ENCODE measurements at regions not wholly inside any gene's neighbourhood (a gene's known extent, or its start where the extent isn't known, plus 50 kb on each side); places are given as distances from the start of the nearest gene placed in this dataset.

DNA sequence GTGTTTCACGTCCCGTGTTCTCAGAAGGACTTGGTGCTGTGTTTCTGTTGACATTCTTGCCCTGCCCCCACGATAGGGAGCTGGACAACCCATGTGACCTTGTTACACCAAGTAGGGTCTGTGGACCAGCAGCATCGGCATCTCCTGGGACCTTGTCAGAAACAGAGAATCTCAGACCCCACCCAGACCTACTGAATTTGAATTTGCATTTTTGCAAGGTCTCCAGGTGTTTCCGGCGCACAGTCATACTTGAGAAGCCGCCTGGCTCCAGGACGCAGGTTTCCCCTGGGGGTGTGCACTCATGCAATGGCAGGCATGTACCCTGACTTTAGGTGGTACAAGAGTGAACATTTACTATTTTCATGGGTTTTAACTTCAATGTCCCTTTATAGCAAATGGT, 117.9 kb downstream of the TLE3 start:
- DNase-seq (ENCODE audit: low read depth, low spot score) (no peak), ATAC-seq (no peak)
- H3K9me3 ChIP-seq (ENCODE audit: control insufficient read depth, insufficient read depth, low read depth, low read length): no peaks in the 10 kb centered on the region
- H3K4me3 ChIP-seq (ENCODE audit: low read depth in 2 of 2, low read length in 2 of 2): no peak overlapping the region
- H3K36me3 ChIP-seq (ENCODE audit: control insufficient read depth, insufficient read depth, low read length): no peaks in the 10 kb centered on the region
- H3K27me3 ChIP-seq (ENCODE audit: control insufficient read depth, insufficient read depth, low read length): no peaks in the 10 kb centered on the region
- intact Hi-C loops (cut with micrococcal nuclease; ENCODE audit: unreplicated experiment) (loop anchor here (10.0 kb wide), 1 partner anchor 55 kb away; no protein-coding TSS in a partner anchor), in situ Hi-C loops (cut with HindIII; ENCODE audit: low pct_unique_long_range_greater_than_20kb, low sequenced_read_pairs) (no loop called here)
- no TSS peak for BruUV-seq (replicated peaks)
- TF ChIP-seq, protein P1, sequence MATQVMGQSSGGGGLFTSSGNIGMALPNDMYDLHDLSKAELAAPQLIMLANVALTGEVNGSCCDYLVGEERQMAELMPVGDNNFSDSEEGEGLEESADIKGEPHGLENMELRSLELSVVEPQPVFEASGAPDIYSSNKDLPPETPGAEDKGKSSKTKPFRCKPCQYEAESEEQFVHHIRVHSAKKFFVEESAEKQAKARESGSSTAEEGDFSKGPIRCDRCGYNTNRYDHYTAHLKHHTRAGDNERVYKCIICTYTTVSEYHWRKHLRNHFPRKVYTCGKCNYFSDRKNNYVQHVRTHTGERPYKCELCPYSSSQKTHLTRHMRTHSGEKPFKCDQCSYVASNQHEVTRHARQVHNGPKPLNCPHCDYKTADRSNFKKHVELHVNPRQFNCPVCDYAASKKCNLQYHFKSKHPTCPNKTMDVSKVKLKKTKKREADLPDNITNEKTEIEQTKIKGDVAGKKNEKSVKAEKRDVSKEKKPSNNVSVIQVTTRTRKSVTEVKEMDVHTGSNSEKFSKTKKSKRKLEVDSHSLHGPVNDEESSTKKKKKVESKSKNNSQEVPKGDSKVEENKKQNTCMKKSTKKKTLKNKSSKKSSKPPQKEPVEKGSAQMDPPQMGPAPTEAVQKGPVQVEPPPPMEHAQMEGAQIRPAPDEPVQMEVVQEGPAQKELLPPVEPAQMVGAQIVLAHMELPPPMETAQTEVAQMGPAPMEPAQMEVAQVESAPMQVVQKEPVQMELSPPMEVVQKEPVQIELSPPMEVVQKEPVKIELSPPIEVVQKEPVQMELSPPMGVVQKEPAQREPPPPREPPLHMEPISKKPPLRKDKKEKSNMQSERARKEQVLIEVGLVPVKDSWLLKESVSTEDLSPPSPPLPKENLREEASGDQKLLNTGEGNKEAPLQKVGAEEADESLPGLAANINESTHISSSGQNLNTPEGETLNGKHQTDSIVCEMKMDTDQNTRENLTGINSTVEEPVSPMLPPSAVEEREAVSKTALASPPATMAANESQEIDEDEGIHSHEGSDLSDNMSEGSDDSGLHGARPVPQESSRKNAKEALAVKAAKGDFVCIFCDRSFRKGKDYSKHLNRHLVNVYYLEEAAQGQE (IDR thresholded peaks at IDR 0.05; ENCODE audit: insufficient read depth in 1 of 2, low read depth in 2 of 2, low read length in 1 of 2): no peak
- TF ChIP-seq TCF7L2 (IDR thresholded peaks at IDR 0.05; ENCODE audit: low read depth, low read length) (no peak), POLR2AphosphoS5 (IDR thresholded peaks at IDR 0.05; ENCODE audit: low read depth, low read length) (no peak), SIN3A (IDR thresholded peaks at IDR 0.05; ENCODE audit: borderline replicate concordance, insufficient read depth, low read depth, low read length) (no peak)
- ChIA-PET POLR2A (no interaction called here), CTCF (no interaction called here)
- H3K4me1 ChIP-seq (ENCODE audit: control insufficient read depth, insufficient read depth, low read length): peaks cover 33% of the 10 kb centered on the region
- no peak overlapping the region; the same call in 1 of the 2 replicates for H3K27ac ChIP-seq (ENCODE audit: low read length)

DNA sequence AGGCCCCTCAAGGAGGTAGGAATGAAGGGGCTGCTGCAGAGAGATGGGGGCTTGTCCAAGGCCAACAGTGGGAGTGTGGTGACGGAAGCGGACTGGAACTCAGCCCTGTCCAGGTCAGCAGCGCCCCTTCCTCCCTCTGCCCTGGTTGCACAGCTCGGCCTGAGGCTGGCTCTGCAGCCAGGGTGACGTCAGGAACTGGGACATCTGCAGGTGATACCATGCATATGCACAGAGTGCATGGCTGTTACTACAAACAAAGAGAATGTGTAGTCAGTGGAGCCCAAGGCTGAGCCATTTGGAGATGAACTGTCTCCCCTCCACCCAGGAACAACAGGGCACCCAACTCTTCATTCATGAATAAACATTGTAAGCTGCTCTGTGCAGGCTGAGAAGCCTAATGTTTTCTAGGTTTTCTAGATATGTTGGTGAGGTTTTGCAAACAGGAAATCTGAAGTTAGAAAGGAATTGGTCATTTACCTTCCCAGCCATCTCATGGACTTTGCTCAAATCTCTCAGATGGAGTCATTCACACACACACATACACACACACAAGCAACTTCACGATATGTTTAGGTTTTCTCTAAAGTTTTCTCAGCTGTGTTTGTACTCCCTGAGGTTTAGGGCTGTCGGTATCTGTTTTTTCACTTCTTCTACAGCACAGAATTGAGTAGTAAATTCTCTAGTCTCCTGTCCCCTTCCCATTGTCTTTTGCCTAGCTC, 117.2 kb downstream of the TLE3 start:
- Histone ChIP-seq H3K4me1 (ENCODE audit: control insufficient read depth, insufficient read depth, low read length) (peaks cover 33% of the 10 kb centered on the region), H3K36me3 (ENCODE audit: control insufficient read depth, insufficient read depth, low read length) (no peaks in the 10 kb centered on the region), H3K9me3 (ENCODE audit: control insufficient read depth, insufficient read depth, low read depth, low read length) (no peaks in the 10 kb centered on the region), H3K27me3 (ENCODE audit: control insufficient read depth, insufficient read depth, low read length) (no peaks in the 10 kb centered on the region), H3K4me3 (ENCODE audit: low read depth in 2 of 2, low read length in 2 of 2) (no peak overlapping the region), H3K27ac (ENCODE audit: low read length) (no peak overlapping the region)
- TF ChIP-seq POLR2AphosphoS5 (IDR thresholded peaks at IDR 0.05; ENCODE audit: low read depth, low read length) (no peak), SIN3A (IDR thresholded peaks at IDR 0.05; ENCODE audit: borderline replicate concordance, insufficient read depth, low read depth, low read length) (no peak), TCF7L2 (IDR thresholded peaks at IDR 0.05; ENCODE audit: low read depth, low read length) (no peak)
- TF ChIP-seq, protein P2, sequence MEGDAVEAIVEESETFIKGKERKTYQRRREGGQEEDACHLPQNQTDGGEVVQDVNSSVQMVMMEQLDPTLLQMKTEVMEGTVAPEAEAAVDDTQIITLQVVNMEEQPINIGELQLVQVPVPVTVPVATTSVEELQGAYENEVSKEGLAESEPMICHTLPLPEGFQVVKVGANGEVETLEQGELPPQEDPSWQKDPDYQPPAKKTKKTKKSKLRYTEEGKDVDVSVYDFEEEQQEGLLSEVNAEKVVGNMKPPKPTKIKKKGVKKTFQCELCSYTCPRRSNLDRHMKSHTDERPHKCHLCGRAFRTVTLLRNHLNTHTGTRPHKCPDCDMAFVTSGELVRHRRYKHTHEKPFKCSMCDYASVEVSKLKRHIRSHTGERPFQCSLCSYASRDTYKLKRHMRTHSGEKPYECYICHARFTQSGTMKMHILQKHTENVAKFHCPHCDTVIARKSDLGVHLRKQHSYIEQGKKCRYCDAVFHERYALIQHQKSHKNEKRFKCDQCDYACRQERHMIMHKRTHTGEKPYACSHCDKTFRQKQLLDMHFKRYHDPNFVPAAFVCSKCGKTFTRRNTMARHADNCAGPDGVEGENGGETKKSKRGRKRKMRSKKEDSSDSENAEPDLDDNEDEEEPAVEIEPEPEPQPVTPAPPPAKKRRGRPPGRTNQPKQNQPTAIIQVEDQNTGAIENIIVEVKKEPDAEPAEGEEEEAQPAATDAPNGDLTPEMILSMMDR (IDR thresholded peaks at IDR 0.05): no peak
- TF ChIP-seq, protein P1 (IDR thresholded peaks at IDR 0.05; ENCODE audit: insufficient read depth in 1 of 2, low read depth in 2 of 2, low read length in 1 of 2): no peak
- DNase-seq (ENCODE audit: low read depth, low spot score) (no peak), ATAC-seq (no peak)
- ChIA-PET POLR2A (interaction anchor here (0.6 kb wide), 1 partner anchor 229 kb away, joined by 7 read pairs; no protein-coding TSS in a partner anchor), CTCF (no interaction called here)
- no TSS peak for BruUV-seq (replicated peaks)
- intact Hi-C loops (cut with micrococcal nuclease; ENCODE audit: unreplicated experiment): no loop called here
- in situ Hi-C loops (cut with HindIII; ENCODE audit: low pct_unique_long_range_greater_than_20kb, low sequenced_read_pairs): no loop called here
